Stimulated activated CD8-positive, alpha-beta memory T cell treated with anti-CD3 and anti-CD28 coated beads, Interleukin-4, amount 100 ng/mL, for 48 hours (primary cell): ENCODE measurements at regions not wholly inside any gene's neighbourhood (a gene's known extent, or its start where the extent isn't known, plus 50 kb on each side); places are given as distances from the start of the nearest gene placed in this dataset.

Experiments used
- DNase-seq: peaks from one replicate; pipeline ENCODE4 v3.0.0-alpha.2; 2020

DNA sequence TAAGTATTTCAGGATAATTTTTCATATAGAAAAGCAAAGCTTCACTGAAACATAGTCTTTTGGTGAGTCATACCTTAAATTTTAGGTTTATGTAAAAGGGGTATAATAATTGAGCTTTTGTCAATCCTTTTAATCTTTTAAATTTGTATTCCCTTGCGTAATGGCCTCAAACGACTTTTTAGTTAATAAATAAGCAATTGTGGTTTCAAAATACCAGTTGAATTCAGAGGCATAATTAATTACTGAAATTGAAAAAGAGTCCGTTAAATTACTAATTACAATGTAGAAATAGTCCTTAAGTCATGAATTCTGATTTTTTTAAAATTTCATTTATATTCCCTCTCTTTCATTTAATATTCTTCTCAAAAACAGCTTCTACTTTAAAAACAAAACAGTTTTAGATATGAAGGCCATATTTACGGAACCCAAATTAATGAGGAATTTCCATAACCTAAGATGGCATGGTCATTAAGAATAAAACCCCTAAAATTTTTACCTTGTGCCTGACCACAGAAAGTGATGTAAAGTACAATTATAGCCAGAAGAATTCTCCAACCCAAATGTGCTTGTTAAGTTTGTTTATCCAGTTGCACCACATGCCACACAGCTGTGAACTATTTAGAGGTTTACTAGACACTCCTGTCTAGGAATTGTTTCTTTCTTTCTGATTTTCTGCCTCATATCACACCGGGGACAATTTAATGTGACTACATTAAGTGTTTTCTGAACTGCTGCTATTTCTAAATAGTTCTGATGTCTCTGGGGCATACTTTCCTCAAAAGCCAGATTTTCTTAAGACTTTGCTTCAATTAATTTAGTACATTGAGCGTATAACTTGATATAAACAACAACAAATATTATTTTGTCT lies 60.7 kb upstream of the ITGA4 start:
- DNase-seq, result no peak

DNA sequence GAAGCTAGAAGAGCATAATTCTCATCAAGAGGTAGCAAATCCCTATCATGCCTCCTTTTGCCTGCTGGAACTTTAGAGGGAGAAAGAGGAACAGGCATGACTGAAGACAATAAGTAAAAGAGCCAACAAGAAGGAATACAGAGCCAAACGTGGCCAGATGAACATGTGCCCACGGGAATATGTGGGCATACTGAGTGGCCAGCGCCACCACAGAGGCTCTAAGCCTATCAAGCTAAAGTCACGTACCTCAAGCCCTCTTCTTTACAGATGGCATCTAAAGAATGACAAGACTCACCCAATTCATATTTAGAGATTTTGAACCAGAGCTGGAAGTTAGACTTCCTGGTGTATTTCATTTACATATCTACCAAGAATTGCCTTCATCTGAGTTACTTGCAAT lies 59.9 kb upstream of the ITGA4 start:
- no peak for DNase-seq

DNA sequence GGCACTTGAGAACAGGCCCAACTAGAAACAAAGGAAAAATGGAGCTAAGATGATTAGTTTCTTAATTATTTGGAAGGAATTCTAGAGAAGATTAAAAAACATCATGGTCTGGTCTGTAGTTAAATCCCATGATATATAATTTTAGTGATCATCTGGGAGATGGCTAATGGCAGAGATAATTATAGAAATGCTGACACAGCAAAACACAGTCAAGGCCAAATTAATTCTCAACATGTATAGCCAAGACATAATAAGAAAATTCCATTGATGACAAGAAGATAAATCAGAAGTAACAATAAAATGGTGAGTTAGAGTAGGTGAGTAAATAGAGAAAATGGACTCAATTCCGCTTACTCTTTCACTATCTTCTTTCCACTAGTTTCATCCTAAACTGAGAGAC lies 59.2 kb upstream of the ITGA4 start:
- no peak for DNase-seq

DNA sequence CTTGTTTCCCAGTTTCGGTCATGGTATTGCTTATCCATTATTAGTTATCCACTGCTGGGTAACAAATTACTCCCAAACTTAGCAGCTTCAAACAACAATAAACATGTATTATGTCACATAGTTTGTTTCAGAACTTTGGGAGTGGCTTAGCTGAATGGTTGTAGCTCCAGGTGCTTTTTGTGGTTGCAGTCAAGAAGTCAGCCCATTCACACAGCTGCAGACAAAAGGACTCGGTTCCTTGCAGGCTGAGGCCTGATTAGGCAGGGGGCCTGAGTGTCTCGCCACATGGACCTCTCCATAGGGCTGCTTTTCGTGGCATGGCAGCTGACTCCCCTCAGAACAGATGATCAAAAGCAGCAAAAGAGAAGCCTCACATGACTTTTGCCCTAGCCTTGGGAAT lies 58.2 kb upstream of the ITGA4 start:
- DNase-seq, result no peak

DNA sequence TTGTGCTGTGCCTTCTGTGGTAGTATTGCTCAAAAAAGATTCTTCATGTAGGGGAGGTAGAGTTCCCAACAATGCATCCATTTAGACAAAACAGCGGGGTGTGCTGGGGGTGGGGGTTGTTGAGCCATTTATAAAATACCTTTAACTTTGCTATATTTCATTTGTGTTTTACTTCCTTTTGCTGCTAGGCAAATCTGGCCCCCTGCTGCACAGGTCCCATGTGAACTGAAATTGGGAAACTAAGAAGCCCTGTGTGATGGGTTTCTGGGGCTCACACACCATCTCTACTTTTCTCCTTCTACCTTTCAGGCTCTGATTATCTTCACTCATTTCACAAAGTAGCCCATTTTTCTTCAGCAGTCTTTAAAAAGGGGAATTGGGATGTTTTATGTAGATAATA lies 52.7 kb upstream of the ITGA4 start:
- DNase-seq, result no peak

DNA sequence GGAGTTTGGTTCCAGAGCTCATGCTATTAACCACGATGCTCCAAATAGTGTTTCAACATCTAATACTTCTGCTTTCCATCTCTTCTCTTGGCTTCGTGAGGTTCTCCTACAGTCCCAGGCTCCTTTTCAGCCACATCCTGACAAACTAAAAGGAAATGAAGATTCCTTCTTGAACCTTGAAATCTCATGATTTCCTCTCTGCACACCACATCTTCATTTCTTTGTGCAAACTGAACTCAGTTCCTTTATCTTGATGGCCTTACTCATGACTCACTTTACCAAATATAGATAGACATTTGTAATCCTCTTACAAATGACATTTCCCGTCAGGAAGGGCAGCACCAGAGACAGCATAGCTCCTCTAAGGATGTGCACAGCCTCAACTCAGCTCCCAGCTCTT lies 50.0 kb upstream of the ITGA4 start:
- no peak for DNase-seq
